ENCODE measurements at regions not wholly inside any gene's neighbourhood (a gene's known extent, or its start where the extent isn't known, plus 50 kb on each side); places are given as distances from the start of the nearest gene placed in this dataset.

DNA sequence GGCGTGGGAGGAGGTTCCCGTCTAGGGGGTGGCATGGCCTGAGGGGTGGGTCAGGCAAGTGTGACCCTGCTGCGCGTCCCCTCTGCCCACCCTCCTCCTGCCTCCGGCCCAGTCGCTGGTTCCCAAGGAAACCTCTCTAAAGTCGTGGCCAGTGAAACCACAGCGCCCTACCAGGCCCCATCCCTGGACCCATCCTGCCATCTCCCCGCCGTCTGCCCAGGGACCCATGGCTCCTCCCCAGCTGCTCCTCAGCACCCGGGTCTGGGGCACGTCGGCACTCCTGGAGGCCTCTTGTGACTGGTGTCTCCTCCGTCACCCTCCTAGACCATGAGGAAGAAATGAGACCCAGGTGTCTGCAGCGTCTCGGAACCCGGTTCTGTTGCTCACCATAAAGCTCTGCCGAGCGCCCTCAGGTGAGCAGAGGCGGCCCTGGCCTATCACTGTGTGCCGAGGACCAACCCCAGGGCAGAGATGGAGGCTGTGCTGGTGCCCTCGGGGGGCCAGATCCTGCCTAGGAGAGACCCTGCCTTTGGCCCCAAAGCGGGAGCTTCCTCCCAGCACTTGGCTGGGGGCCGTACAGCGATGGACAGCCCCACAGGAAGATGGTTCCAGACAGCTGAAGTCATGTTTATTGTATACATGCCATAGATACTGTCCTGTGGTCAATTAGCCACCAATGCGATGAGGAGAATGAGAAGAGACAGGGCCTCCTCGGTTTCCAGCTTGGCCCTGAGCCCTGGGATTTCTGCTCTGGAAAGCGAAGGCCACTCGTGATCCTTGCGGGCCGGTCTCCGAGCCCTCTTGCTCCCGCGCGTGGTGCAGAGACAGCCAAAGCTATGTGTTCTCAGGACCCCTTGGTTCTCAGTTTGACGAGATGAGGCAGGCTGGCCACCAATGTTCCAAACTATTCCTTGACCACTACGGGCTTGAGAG lies 222.5 kb upstream of the RTL1 start:
- TF ChIP-seq, protein P1, sequence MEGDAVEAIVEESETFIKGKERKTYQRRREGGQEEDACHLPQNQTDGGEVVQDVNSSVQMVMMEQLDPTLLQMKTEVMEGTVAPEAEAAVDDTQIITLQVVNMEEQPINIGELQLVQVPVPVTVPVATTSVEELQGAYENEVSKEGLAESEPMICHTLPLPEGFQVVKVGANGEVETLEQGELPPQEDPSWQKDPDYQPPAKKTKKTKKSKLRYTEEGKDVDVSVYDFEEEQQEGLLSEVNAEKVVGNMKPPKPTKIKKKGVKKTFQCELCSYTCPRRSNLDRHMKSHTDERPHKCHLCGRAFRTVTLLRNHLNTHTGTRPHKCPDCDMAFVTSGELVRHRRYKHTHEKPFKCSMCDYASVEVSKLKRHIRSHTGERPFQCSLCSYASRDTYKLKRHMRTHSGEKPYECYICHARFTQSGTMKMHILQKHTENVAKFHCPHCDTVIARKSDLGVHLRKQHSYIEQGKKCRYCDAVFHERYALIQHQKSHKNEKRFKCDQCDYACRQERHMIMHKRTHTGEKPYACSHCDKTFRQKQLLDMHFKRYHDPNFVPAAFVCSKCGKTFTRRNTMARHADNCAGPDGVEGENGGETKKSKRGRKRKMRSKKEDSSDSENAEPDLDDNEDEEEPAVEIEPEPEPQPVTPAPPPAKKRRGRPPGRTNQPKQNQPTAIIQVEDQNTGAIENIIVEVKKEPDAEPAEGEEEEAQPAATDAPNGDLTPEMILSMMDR (IDR thresholded peaks at IDR 0.05; ENCODE audit: insufficient read depth, low read length, severe bottlenecking), result no peak
- no peak for DNase-seq (ENCODE audit: low read depth)
- H3K36me3 ChIP-seq (ENCODE audit: control insufficient read depth, insufficient read depth, low read length), result no peaks in the 10 kb centered on the region
- FAIRE-seq, result no peak
- H3K4me3 ChIP-seq (ENCODE audit: low read depth, low read length), result no peak overlapping the region
- H3K27me3 ChIP-seq (ENCODE audit: control insufficient read depth, insufficient read depth, low read length), result no peaks in the 10 kb centered on the region

DNA sequence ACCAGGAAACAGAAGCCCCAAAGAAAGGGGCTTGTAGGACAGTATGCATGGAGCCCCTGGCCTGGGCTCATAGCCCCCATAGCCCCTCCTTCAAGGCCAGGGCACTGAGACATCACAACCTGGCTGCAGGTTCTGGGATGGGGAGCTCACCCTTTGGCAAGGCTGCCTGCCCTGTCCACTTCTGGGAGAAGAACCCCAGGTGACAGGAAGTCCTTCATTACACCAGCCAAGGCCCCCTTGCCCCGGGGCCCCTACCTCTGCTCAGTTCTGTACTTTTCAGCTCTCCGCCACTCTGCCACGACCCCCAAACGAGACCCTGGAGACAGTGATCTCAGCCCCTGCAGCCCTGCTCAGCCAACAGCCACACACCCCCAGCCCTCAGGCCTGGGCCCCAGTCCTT lies 223.2 kb upstream of the RTL1 start:
- H3K36me3 ChIP-seq (ENCODE audit: control insufficient read depth, insufficient read depth, low read length), result no peaks in the 10 kb centered on the region
- FAIRE-seq (no peak), DNase-seq (ENCODE audit: low read depth) (no peak)
- H3K4me3 ChIP-seq (ENCODE audit: low read depth, low read length), result no peak overlapping the region
- no peaks in the 10 kb centered on the region for H3K27me3 ChIP-seq (ENCODE audit: control insufficient read depth, insufficient read depth, low read length)
- TF ChIP-seq, protein P1 (IDR thresholded peaks at IDR 0.05; ENCODE audit: insufficient read depth, low read length, severe bottlenecking), result no peak

DNA sequence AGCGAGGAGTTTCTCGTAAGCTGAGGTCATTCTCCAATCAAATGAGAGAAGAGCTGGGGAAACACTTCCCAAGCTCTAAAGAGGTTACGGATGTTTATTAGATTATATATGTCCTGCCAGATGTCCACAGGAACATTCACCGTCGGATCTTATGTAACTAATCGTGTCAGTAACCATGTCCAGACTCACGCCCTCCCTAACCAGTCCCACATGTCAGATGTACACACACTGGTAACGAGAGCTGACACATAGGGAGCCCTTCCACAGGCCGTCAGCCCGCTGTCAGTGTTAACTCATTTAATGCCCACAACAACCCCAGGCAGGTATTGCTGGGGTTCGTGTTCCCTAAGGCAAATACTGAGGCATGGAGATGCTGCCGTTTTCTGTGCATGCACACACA lies 223.7 kb upstream of the RTL1 start:
- TF ChIP-seq, protein P1 (IDR thresholded peaks at IDR 0.05; ENCODE audit: insufficient read depth, low read length, severe bottlenecking), result no peak
- no peak overlapping the region for H3K4me3 ChIP-seq (ENCODE audit: low read depth, low read length)
- no peaks in the 10 kb centered on the region for H3K27me3 ChIP-seq (ENCODE audit: control insufficient read depth, insufficient read depth, low read length)
- H3K36me3 ChIP-seq (ENCODE audit: control insufficient read depth, insufficient read depth, low read length), result no peaks in the 10 kb centered on the region
- FAIRE-seq, result no peak
- no peak for DNase-seq (ENCODE audit: low read depth)

DNA sequence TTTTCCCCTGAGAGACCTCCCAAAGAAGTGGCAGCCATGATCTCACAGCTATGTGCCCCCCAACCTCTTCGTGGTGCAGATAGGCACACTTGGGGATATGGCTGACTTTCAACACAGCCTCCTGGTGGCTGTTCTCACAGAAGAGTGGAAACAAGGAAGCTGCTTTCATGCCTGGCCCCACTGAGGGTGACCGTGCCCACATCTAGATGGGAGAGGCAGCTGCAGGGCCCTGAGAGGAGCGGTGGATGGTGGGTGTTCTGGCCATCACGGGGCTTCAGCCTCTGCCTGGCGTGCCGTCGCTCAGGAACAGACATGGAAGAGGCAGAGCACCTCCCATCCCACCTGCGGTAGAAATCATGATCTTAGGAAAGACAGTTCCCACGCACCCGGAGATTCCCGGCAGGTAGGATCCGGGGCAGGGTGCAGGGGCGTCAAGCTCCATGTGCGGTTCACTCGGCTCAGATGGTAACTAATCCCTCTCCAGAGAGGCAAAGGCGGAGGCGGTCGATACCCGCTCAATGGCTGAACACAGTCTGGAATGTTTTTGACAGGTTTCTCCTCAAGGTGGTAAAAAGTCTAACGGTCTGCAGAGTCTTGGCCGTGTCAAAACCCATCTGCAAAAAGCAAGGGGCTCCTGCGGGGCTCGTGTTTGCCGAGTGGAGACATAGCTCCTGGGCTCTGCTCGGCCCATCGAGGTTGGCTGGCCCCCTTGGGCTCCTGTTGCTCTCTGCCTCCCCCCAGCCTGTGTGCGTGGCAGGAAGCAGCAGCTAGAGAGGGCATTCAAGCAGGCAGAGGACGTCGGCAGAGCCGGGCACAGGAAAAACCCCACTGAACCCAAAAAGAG lies 225.2 kb upstream of the RTL1 start:
- no peaks in the 10 kb centered on the region for H3K36me3 ChIP-seq (ENCODE audit: control insufficient read depth, insufficient read depth, low read length)
- TF ChIP-seq, protein P1 (IDR thresholded peaks at IDR 0.05; ENCODE audit: insufficient read depth, low read length, severe bottlenecking), result no peak
- FAIRE-seq, result no peak
- no peaks in the 10 kb centered on the region for H3K27me3 ChIP-seq (ENCODE audit: control insufficient read depth, insufficient read depth, low read length)
- H3K4me3 ChIP-seq (ENCODE audit: low read depth, low read length), result no peak overlapping the region
- no peak for DNase-seq (ENCODE audit: low read depth)

DNA sequence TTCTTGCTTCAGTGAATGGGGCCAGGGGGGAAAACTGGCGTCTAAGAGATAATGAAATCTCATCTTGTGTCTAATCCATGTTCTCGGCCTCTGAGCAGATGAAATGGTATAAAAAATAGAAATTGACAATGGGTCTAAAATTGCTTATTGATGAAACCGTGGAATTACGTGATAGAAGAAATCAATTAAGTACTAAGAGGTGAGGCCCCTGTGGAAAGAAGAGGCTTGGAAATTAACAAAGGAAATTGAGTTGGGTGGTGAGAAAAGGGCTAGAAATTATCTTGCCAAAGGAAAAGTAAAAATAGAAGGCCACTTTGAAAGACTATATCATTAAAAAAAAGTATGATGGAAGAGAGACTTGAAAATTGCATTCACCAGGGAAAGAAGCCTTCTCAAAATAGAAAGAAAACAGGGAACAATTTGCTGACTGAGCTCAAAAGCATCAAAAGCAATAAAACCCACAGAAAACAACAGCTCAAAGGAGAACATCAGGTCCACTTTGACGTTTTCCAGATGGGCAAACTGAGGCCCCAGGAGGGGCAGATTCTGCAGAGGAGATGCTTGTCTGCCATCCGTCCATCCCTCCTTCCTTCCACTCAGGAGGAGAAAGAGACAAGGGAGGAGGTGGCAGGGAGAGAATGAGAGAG lies 226.1 kb upstream of the RTL1 start:
- Histone ChIP-seq H3K36me3 (ENCODE audit: control insufficient read depth, insufficient read depth, low read length) (no peaks in the 10 kb centered on the region), H3K27me3 (ENCODE audit: control insufficient read depth, insufficient read depth, low read length) (no peaks in the 10 kb centered on the region), H3K4me3 (ENCODE audit: low read depth, low read length) (no peak overlapping the region)
- no peak for DNase-seq (ENCODE audit: low read depth)
- TF ChIP-seq, protein P1 (IDR thresholded peaks at IDR 0.05; ENCODE audit: insufficient read depth, low read length, severe bottlenecking), result no peak
- FAIRE-seq, result no peak

Data from bronchial epithelial cell (primary cell).